K562 (cell line): ENCODE measurements at regions not wholly inside any gene's neighbourhood (a gene's known extent, or its start where the extent isn't known, plus 50 kb on each side); places are given as distances from the start of the nearest gene placed in this dataset.

Experiments used
- ATAC-seq: fragments of 200-7000 bp; cut with Tn5 transposase; 3 replicates; pipeline ENCODE4 v1.9.1; 2020; ENCODE audit warnings: moderate library complexity
- BruUV-seq: library from RNA; stranded (reverse); fragments of 400-500 nt; replicated peaks from 2 replicates; lab custom pipeline; 2021; lab: Mats Ljungman, UMichigan
- CTCF ChIA-PET: fragments of 300-600 bp; formaldehyde crosslinking; extraction: SDS; loops from one replicate; lab custom pipeline; 2021; ENCODE audit warnings: low intra/inter-chr PET ratio; lab: Yijun Ruan, JAX
- POLR2A ChIA-PET: fragments of 300-600, 350-650 bp; sonication (Branson Sonifier 250); formaldehyde crosslinking; extraction: SDS; loops from one replicate; lab custom pipeline; 2021; ENCODE audit warnings: antibody characterized with exemption, inconsistent platforms; lab: Yijun Ruan, JAX
- DNase-seq, 4 experiments: peaks; one replicate each; pipeline versions ENCODE4 v3.0.0 to v3.0.0-alpha.2; 2011 to 2018; ENCODE audit warnings: low spot score in 3 of 4, mixed read lengths in 3 of 4; ENCODE audit errors: extremely low read depth in 1 of 4
- FAIRE-seq: peaks from 2 replicates; lab custom pipeline; 2011; peaks lifted over from hg19 to GRCh38; lab: Jason Lieb, UNC
- H2AFZ ChIP-seq: 2 replicates; pipeline ENCODE4 v1.6.0; 2011; ENCODE audit warnings: low read depth, low read length, control low read depth, inconsistent platforms
- H3K27ac ChIP-seq: fragments of 200-600 bp; 3 replicates; pipeline ENCODE4 v1.8.0; 2011; ENCODE audit warnings: low read depth, mild to moderate bottlenecking, control low read depth, inconsistent platforms, low read length, moderate library complexity, mixed read lengths; ENCODE audit errors: extremely low read depth
- H3K27me3 ChIP-seq, 2 experiments: fragments of 300-600 bp in 1 of 2; 2 replicates in 1 of 2; 3 replicates in 1 of 2; pipeline versions ENCODE4 v1.6.0 to v1.8.0; 2011; ENCODE audit warnings: inconsistent platforms in 2 of 2, low read length in 2 of 2, mild to moderate bottlenecking in 1 of 2, mixed read lengths in 1 of 2, moderate library complexity in 1 of 2; ENCODE audit not compliant: control insufficient read depth in 2 of 2, insufficient read depth in 2 of 2
- H3K36me3 ChIP-seq: fragments of 300-600 bp; 3 replicates; pipeline ENCODE4 v1.8.0; 2011; ENCODE audit warnings: mild to moderate bottlenecking, low read length, inconsistent platforms; ENCODE audit not compliant: control insufficient read depth, insufficient read depth
- H3K4me1 ChIP-seq, 2 experiments: fragments of 200-600 bp in 1 of 2; replicated peaks in 1 of 2; 2 replicates in 1 of 2; 3 replicates in 1 of 2; pipeline versions ENCODE4 v1.5.1 to v1.8.0; 2011; ENCODE audit warnings: inconsistent platforms in 2 of 2, low read length in 2 of 2, mild to moderate bottlenecking in 1 of 2, mixed read lengths in 1 of 2, moderate library complexity in 1 of 2; ENCODE audit not compliant: control insufficient read depth in 2 of 2, insufficient read depth in 2 of 2
- H3K4me2 ChIP-seq: 2 replicates; pipeline ENCODE4 v1.6.1; 2011; ENCODE audit warnings: low read length, control low read depth, inconsistent platforms, mixed read lengths; ENCODE audit not compliant: insufficient read depth
- H3K4me3 ChIP-seq: fragments of 200-600 bp; sonication (generic), shearing (Covaris generic); 2 replicates; pipeline ENCODE4 v1.5.1; 2016; ENCODE audit warnings: control low read depth, inconsistent platforms
- H3K79me2 ChIP-seq: fragments of 200-600 bp; 3 replicates; pipeline ENCODE4 v1.8.0; 2011; ENCODE audit warnings: low read length, inconsistent platforms; ENCODE audit not compliant: control insufficient read depth, insufficient read depth
- H3K9ac ChIP-seq, 2 experiments: 2 replicates each; pipeline versions ENCODE4 v1.6.0 to v1.6.1; 2011; ENCODE audit warnings: low read depth in 2 of 2, low read length in 2 of 2, control low read depth in 1 of 2, inconsistent platforms in 1 of 2, mild to moderate bottlenecking in 1 of 2, mixed read lengths in 1 of 2; ENCODE audit not compliant: insufficient read depth in 1 of 2
- H3K9me1 ChIP-seq: one replicate; pipeline ENCODE4 v1.6.0; 2011; ENCODE audit warnings: inconsistent platforms, mild to moderate bottlenecking, low read length, moderate library complexity; ENCODE audit not compliant: control insufficient read depth, insufficient read depth
- H3K9me3 ChIP-seq: replicated peaks from 2 replicates; pipeline ENCODE4 v1.5.1; 2011; ENCODE audit warnings: low read depth, low read length, inconsistent platforms; ENCODE audit not compliant: control insufficient read depth, insufficient read depth
- H4K20me1 ChIP-seq: replicated peaks from 2 replicates; pipeline ENCODE4 v1.6.1; 2011; ENCODE audit warnings: low read length, inconsistent platforms, mixed read lengths; ENCODE audit not compliant: control insufficient read depth, insufficient read depth
- BDP1 ChIP-seq: IDR thresholded peaks from 3 replicates; pipeline ENCODE4 v1.6.1; 2011; ENCODE audit not compliant: insufficient read length, insufficient read depth
- HDAC6 ChIP-seq: IDR thresholded peaks from 2 replicates; pipeline ENCODE4 v1.6.1; 2012; ENCODE audit warnings: low read depth, mild to moderate bottlenecking, control low read depth, inconsistent platforms, low read length, moderate library complexity
- WGBS: fragments of 100-300 bp; shearing (Covaris generic); methylation state at CpG from one replicate; pipeline ENCODE4 v1.1.6; 2016; ENCODE audit warnings: low coverage, mixed read lengths; ENCODE audit not compliant: insufficient coverage; ENCODE audit errors: missing lambda C conversion rate; 5-methylcytosine and 5-hydroxymethylcytosine counted together
- in situ Hi-C: fragments of 300-500 bp; cut with MboI; formaldehyde crosslinking; loops from 4 replicates; pipeline ENCODE4 v1.15.0; 2018; ENCODE audit warnings: inconsistent platforms, mixed read lengths
- intact Hi-C: fragments of 100-400 bp; cut with micrococcal nuclease; formaldehyde crosslinking; loops from 2 replicates; pipeline ENCODE4 v1.14.2; 2022
- TF ChIP-seq, protein P1 (sequence below), 2 experiments: fragments of 450-650 bp in 1 of 2; sonication (generic) in 1 of 2; formaldehyde crosslinking in 1 of 2; IDR thresholded peaks; 2 replicates each; pipeline versions ENCODE4 v1.7.1 to v1.9.0; 2016 to 2022; ENCODE audit warnings: inconsistent platforms in 1 of 2, mild to moderate bottlenecking in 1 of 2, missing genetic modification reagents in 1 of 2

- Histone ChIP-seq H3K9me3 (no peaks in the 10 kb centered on the region), H3K9me1 (no peaks in the 10 kb centered on the region), H3K79me2 (no peaks in the 10 kb centered on the region), H3K4me2 (no peak overlapping the region), H3K36me3 (no peaks in the 10 kb centered on the region), H3K27me3 (no peaks in the 10 kb centered on the region), H3K27ac (no peak overlapping the region), H4K20me1 (no peaks in the 10 kb centered on the region), H3K9ac (no peak overlapping the region), H3K4me1 (no peaks in the 10 kb centered on the region; a peak in 1 of 5 replicates), H3K4me3 (no peak overlapping the region), H2AFZ (no peak overlapping the region)
- WGBS: 40% methylated on average over 3 of the region's 3 CpGs
- intact Hi-C loops (no loop called here), in situ Hi-C loops (no loop called here)
- TF ChIP-seq HDAC6: no peak
- DNase-seq (no peak), ATAC-seq (no peak), FAIRE-seq (no peak)
- ChIA-PET CTCF (no interaction called here), POLR2A (no interaction called here)
- BruUV-seq: no TSS peak
Measured at GRCh38 chr2:145824384-145824783, 1304.5 kb upstream of the ZEB2 start.

DNA sequence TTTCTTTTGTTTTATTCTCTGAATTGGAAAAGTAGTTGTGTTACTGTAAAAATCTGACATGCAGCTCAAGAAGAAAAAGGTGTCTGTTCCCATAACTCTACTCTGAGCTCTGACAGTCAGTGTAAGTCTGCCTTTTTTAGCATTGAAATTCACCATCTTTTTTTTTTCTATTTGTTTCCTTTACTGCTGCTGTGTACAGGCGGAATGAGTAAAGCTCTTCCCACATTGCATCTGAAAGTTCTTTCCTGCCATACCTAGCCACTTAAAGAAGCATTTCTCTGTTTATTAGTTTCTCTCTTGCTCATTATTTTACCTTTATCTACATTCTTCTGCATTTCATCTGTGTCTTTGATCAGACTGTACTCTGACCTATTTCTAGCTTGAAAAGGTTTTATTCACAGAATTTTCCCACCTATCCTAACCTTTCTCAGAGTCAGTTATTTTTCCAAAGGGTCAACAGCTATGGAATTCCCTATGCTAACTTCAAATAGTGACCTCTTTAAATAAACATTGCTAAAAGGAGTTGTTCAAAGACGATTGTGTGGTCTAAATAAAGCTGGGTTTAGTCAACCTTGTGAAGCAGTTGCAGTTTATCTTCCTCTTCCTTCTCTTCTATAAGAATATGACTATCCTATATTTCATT, 1303.1 kb upstream of the ZEB2 start:
- in situ Hi-C loops: no loop called here
- no peak overlapping the region for H2AFZ ChIP-seq
- POLR2A ChIA-PET: no interaction called here

More for the DNA sequence above, 1303.1 kb upstream of the ZEB2 start:
- no peaks in the 10 kb centered on the region for H3K9me1 ChIP-seq
- intact Hi-C loops: no loop called here
- H3K36me3 ChIP-seq: no peaks in the 10 kb centered on the region
- no peak overlapping the region for H3K4me2 ChIP-seq
- H3K4me3 ChIP-seq: no peak overlapping the region
- no TSS peak for BruUV-seq
- no peak overlapping the region for H3K9ac ChIP-seq
- FAIRE-seq (no peak), ATAC-seq (no peak), DNase-seq (no peak)
- H3K9me3 ChIP-seq: no peaks in the 10 kb centered on the region
- CTCF ChIA-PET: no interaction called here
- H4K20me1 ChIP-seq: no peaks in the 10 kb centered on the region
- no peak overlapping the region for H3K27ac ChIP-seq
- TF ChIP-seq, protein P1, sequence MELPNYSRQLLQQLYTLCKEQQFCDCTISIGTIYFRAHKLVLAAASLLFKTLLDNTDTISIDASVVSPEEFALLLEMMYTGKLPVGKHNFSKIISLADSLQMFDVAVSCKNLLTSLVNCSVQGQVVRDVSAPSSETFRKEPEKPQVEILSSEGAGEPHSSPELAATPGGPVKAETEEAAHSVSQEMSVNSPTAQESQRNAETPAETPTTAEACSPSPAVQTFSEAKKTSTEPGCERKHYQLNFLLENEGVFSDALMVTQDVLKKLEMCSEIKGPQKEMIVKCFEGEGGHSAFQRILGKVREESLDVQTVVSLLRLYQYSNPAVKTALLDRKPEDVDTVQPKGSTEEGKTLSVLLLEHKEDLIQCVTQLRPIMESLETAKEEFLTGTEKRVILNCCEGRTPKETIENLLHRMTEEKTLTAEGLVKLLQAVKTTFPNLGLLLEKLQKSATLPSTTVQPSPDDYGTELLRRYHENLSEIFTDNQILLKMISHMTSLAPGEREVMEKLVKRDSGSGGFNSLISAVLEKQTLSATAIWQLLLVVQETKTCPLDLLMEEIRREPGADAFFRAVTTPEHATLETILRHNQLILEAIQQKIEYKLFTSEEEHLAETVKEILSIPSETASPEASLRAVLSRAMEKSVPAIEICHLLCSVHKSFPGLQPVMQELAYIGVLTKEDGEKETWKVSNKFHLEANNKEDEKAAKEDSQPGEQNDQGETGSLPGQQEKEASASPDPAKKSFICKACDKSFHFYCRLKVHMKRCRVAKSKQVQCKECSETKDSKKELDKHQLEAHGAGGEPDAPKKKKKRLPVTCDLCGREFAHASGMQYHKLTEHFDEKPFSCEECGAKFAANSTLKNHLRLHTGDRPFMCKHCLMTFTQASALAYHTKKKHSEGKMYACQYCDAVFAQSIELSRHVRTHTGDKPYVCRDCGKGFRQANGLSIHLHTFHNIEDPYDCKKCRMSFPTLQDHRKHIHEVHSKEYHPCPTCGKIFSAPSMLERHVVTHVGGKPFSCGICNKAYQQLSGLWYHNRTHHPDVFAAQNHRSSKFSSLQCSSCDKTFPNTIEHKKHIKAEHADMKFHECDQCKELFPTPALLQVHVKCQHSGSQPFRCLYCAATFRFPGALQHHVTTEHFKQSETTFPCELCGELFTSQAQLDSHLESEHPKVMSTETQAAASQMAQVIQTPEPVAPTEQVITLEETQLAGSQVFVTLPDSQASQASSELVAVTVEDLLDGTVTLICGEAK (IDR thresholded peaks at IDR 0.05): 0 out of 2 replicates have a peak, but pooled peaks have one; percentile 18
- TF ChIP-seq, protein P1 (CRISPR knock-in tag; IDR thresholded peaks at IDR 0.05): no peak
- no peak for TF ChIP-seq BDP1
- H3K27me3 ChIP-seq: no peaks in the 10 kb centered on the region
- no peaks in the 10 kb centered on the region for H3K4me1 ChIP-seq
- H3K79me2 ChIP-seq: no peaks in the 10 kb centered on the region
- 22% methylated on average over 2 of the region's 2 CpGs for WGBS
